GM18517 (cell line): ENCODE measurements at regions not wholly inside any gene's neighbourhood (a gene's known extent, or its start where the extent isn't known, plus 50 kb on each side); places are given as distances from the start of the nearest gene placed in this dataset.

Source experiments
- ATAC-seq: cut with Tn5 transposase; IDR thresholded peaks from one replicate; pipeline ENCODE4 v1.9.1; 2021; ENCODE audit warnings: mild to moderate bottlenecking, moderate library complexity; ENCODE audit not compliant: unreplicated experiment

DNA sequence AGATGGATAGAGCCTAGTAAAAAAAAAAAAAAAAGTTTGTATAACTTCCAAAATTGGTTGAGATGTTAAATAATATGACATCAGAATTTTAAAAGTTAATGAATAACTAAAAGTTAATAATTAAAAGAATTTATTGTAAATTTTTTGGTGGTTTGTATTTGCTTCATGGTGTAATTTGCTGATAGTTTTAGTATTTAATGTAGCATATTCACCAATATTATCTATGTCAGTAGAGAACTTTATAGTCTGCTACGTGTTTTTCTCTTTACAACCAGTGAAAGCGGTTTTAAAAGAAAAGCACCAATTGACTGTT, 51.8 kb upstream of the STEAP4 start:
- ATAC-seq, result peak; percentile 14

DNA sequence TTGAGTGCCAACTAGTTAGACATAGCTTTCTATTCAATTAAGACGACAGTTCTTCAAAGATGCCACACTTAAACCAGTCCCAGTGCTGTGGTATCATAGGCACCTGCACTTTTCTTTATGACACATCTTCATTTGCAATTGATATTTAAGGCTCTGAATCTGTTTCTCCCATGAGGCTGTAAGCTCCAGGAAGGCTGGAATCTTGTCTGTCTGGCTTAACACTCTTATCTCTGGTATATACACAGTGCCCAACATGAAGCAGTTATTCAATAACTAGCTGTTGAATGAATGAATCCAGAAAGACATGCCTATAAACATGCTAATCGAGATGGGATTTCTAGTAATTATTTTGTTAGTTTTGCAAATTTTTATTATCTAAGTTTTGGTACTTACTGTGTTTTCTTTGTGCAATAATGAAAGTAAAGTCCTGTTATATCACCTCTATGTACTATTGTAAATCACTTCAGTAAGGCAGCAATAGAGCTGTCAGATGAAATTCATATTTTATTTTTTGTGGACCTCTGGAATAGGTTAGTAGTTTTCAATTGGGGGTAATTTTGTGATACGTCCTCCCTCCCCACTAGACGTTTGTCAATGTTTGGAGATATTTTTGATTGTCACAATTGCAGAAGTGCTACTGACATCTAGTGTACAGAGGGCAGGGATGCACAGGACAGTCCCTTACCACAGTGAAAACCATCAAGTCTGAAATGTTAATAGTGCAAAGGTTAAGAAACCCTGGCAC, 51.3 kb upstream of the STEAP4 start:
- peak; percentile 80 for ATAC-seq

DNA sequence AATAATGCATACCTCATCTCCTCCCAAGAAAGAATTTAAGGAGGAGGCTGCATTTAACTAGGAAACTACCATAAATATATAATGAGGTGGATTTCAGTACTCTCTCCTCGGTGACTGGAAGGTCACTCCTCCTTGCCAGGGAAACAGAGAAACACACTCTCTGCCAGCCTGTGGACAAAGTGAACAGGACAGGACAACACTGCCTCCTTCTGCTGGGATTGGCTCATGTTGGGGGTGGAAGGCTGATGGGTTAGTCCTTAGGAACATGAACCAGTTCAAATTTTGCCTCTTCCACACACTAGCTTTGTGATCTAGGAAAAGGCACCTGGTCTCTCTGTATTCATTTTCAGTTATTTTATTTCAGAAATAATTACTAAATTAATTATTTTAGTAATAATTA, 50.6 kb upstream of the STEAP4 start:
- ATAC-seq, result no peak
